Activated B cell treated with CpG ODN at 0.5 μM for 24 hours (primary cell): ENCODE measurements at regions not wholly inside any gene's neighbourhood (a gene's known extent, or its start where the extent isn't known, plus 50 kb on each side); places are given as distances from the start of the nearest gene placed in this dataset.
"Not testable (repeated sequence)": the region's sequence is repeated elsewhere in the genome, so short reads cannot be mapped to it uniquely, and the experiment has no call there.

ENCODE experiments used
- ATAC-seq: fragments of 200-7000 bp; cut with Tn5 transposase; one replicate; pipeline ENCODE4 v1.10.0; 2021; ENCODE audit warnings: low read depth, mild to moderate bottlenecking, moderate library complexity
- CTCF ChIA-PET: fragments of 350-600 bp; sonication (Branson Sonifier 250); formaldehyde crosslinking; loops from one replicate; lab custom pipeline; 2021; ENCODE audit warnings: antibody characterized with exemption; lab: Charles Lee
- POLR2A ChIA-PET: fragments of 350-600 bp; sonication (Branson Sonifier 250); formaldehyde crosslinking; loops from one replicate; lab custom pipeline; 2021; ENCODE audit warnings: antibody characterized with exemption; lab: Charles Lee
- DNase-seq: peaks from one replicate; pipeline ENCODE4 v3.0.0; 2022
- H3K27ac Mint-ChIP-seq: one replicate; pipeline ENCODE4 v1.8.0; 2020; ENCODE audit warnings: mixed read lengths
- H3K27me3 Mint-ChIP-seq: one replicate; pipeline ENCODE4 v1.8.0; 2021; ENCODE audit warnings: mixed read lengths
- H3K36me3 Mint-ChIP-seq: one replicate; pipeline ENCODE4 v1.8.0; 2021; ENCODE audit warnings: low read depth, mixed read lengths
- H3K4me1 Mint-ChIP-seq: one replicate; pipeline ENCODE4 v1.8.0; 2021; ENCODE audit warnings: mixed read lengths
- H3K4me3 Mint-ChIP-seq: one replicate; pipeline ENCODE4 v1.8.0; 2020; ENCODE audit warnings: mild to moderate bottlenecking, mixed read lengths
- H3K9me3 Mint-ChIP-seq: one replicate; pipeline ENCODE4 v1.8.0; 2020; ENCODE audit warnings: mixed read lengths
- CTCF ChIP-seq: fragments of 200-600 bp; IDR thresholded peaks from one replicate; pipeline ENCODE4 v1.8.0; 2022; ENCODE audit warnings: antibody characterized with exemption, mild to moderate bottlenecking
- intact Hi-C: fragments of 100-400 bp; cut with micrococcal nuclease; formaldehyde crosslinking; loops from one replicate; pipeline ENCODE4 v1.15.1; 2024

GRCh38 chr11:87809256-87809655 lies 366.0 kb downstream of the RAB38 start:
- H3K4me3 Mint-ChIP-seq = no peak overlapping the region
- H3K4me1 Mint-ChIP-seq = no peaks in the 10 kb centered on the region
- TF ChIP-seq CTCF = no peak
- no peak for ATAC-seq
- H3K27me3 Mint-ChIP-seq = no peaks in the 10 kb centered on the region
- CTCF ChIA-PET = no interaction called here
- POLR2A ChIA-PET = no interaction called here
- no peaks in the 10 kb centered on the region for H3K36me3 Mint-ChIP-seq
- H3K27ac Mint-ChIP-seq = no peak overlapping the region
- intact Hi-C loops = no loop called here
- no peak for DNase-seq
- H3K9me3 Mint-ChIP-seq = no peaks in the 10 kb centered on the region

- no peak for DNase-seq
- no peak overlapping the region for H3K4me3 Mint-ChIP-seq
- ChIA-PET CTCF (no interaction called here), POLR2A (no interaction called here)
- no peak for ATAC-seq
- no peak overlapping the region for H3K27ac Mint-ChIP-seq
- no peaks in the 10 kb centered on the region for H3K4me1 Mint-ChIP-seq
- no peaks in the 10 kb centered on the region for H3K27me3 Mint-ChIP-seq
- intact Hi-C loops = no loop called here
- TF ChIP-seq CTCF = no peak
- no peaks in the 10 kb centered on the region for H3K36me3 Mint-ChIP-seq
- H3K9me3 Mint-ChIP-seq = no peaks in the 10 kb centered on the region
Observed at GRCh38 chr11:87804176-87804575, 371.1 kb downstream of the RAB38 start.

GRCh38 chr11:87803748-87804147 lies 371.5 kb downstream of the RAB38 start:
- Mint-ChIP-seq H3K36me3 (no peaks in the 10 kb centered on the region), H3K4me3 (no peak overlapping the region), H3K4me1 (no peaks in the 10 kb centered on the region), H3K9me3 (no peaks in the 10 kb centered on the region), H3K27me3 (no peaks in the 10 kb centered on the region), H3K27ac (no peak overlapping the region)
- TF ChIP-seq CTCF = no peak
- ATAC-seq (no peak), DNase-seq (no peak)
- intact Hi-C loops = no loop called here
- POLR2A ChIA-PET = no interaction called here
- CTCF ChIA-PET = no interaction called here

- ATAC-seq, H3K27ac Mint-ChIP-seq, H3K4me3 Mint-ChIP-seq, POLR2A ChIA-PET, H3K36me3 Mint-ChIP-seq, H3K9me3 Mint-ChIP-seq, H3K27me3 Mint-ChIP-seq, H3K4me1 Mint-ChIP-seq, intact Hi-C loops, CTCF ChIA-PET, DNase-seq: not testable (repeated sequence)
Observed at GRCh38 chr11:87784862-87785261, 390.4 kb downstream of the RAB38 start.

- no peak overlapping the region for H3K27ac Mint-ChIP-seq
Observed at GRCh38 chr11:87780068-87780413, 395.2 kb downstream of the RAB38 start.

More at GRCh38 chr11:87780068-87780413, 395.2 kb downstream of the RAB38 start:
- Mint-ChIP-seq H3K4me1 (no peaks in the 10 kb centered on the region), H3K4me3 (no peak overlapping the region), H3K27me3 (no peaks in the 10 kb centered on the region), H3K9me3 (peaks cover 2% of the 10 kb centered on the region), H3K36me3 (no peaks in the 10 kb centered on the region)
- no peak for TF ChIP-seq CTCF
- CTCF ChIA-PET = no interaction called here
- ATAC-seq = no peak
- intact Hi-C loops = no loop called here
- no peak for DNase-seq
- POLR2A ChIA-PET = no interaction called here
